GM18511 (cell line): ENCODE measurements at regions not wholly inside any gene's neighbourhood (a gene's known extent, or its start where the extent isn't known, plus 50 kb on each side); places are given as distances from the start of the nearest gene placed in this dataset.
A peak's percentile ranks its signal among the peaks of the same experiment; 100 is the strongest.
"Not testable (repeated sequence)": the region's sequence is repeated elsewhere in the genome, so short reads cannot be mapped to it uniquely, and the experiment has no call there.

Source experiments
- ATAC-seq: cut with Tn5 transposase; IDR thresholded peaks from one replicate; pipeline ENCODE4 v1.9.1; 2021; ENCODE audit warnings: mild to moderate bottlenecking, moderate library complexity; ENCODE audit not compliant: unreplicated experiment

DNA sequence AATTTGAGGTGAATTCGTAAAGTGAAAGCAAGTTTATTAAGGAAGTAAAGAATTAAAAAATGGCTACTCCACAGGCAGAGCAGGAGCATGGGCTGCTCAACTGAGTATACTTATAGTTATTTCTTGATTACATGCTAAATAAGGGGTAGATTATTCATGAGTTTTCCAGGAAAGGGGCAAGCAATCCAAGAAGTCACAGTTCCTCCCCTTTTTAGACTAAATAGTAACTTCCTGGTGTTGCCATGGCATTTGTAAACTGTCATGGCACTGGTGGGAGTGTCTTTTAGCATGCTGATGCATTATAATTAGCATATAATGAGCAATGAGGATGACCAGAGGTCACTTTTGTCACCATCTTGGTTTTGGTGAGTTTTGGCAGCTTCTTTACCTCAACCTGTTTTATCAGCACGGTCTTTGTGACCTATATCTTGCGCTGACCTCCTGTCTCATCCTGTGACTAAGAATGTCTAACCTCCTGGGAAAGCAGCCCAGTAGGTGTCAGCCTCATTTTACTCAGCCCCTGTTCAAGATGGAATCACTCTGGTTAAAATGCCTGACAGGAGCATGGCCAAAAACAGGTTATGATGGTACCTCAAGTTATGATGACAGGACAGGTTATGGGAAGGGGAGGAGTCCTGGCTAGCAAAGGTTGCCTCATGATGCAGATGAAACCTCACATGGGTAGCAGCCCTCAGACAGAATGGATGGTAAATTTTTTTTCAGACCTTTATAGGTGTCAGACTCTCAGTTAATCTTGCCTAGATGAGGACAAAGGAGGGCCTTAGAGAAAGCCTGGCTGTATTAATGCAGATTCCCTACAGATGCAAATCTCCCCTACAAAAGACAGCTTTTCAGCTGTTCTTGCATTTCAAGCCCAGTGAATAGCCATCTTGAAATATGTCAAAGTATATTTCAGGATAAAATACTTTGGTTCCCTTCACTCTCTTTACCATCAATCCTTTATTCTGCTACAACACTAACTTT is 49.7 kb downstream of the SIPA1L2 start:
- no peak for ATAC-seq

DNA sequence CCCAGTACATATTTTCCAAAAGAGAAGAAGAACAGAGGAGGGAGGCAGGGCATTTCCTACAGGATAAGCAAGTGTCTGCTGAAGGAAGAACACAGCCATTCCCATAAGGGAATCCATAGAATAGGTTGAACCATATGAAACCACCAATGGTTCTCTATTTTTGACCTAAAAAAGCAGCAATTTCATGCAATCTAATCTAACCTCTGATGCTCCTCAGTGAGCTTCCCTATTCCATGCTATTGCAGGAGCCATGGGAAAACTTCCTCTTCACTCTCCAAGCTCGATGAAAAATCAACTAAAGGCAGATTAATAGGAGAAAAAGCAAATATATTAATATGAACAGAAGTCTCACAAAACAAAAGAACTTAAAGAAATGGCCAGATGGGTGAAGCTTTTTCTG is 50.5 kb downstream of the SIPA1L2 start:
- no peak for ATAC-seq

DNA sequence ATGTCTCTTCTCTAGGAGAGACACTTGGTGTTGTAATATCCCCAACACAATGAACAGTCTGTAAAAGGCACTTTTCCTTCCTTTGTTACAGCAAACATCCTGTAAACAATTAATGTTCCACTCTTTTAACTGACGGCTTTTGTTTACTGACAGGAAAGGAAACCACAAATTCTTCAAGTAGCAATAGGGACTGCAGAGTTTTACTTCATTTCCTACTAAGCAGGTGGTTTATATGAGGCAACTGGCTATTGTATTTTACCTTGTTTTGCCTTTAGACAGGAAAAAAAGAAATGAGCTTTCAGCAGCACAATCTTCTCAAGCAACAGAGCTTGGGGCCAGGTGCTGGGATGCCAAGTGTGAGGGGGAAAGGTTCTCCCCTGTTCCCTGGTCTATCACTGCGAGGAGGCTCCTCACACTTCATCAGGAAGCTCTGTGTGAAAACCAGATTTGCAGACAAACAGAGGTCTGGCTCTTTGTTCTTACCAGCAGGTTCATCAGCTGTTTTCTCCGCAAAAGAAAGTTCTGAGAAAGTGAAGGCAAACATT is 51.2 kb downstream of the SIPA1L2 start:
- ATAC-seq, result peak; percentile 63

DNA sequence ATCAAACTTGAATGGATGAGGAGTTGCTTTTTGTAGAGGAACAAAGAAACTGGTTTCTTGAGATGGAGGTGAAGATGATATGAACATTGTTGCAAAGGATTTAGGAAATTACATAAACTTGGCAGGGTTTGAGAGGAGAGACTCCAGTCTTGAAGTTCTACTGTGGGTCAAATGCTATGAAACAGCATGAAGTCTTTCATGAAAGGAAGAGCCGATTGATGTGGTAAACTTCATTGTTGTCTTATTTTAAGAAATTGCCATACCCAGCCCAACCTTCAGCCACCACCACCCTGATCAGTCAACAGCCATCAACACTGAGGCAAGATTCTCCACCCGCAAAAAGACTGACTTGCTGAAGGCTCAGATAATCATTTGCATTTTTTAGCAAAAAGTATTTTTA is 52.2 kb downstream of the SIPA1L2 start:
- ATAC-seq, result no peak

DNA sequence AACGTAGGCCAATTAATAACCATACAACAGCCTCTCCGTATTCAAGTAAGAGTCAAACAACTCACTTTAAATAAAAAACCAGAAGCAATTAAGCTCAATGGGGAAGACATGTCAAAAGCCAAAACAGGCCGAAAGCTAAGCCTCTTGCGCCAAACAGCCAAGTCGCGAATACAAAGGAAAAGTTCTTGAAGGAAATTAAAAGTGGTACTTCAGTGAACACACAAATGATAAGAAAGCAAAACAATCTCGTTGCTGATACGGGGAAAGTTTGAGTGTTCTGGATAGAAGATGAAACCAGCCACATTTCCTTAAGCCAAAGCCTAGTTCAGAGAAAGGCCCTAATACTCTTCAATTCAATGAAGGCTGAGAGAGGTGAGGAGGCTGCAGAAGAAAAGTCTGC is 53.4 kb downstream of the SIPA1L2 start:
- no peak for ATAC-seq

DNA sequence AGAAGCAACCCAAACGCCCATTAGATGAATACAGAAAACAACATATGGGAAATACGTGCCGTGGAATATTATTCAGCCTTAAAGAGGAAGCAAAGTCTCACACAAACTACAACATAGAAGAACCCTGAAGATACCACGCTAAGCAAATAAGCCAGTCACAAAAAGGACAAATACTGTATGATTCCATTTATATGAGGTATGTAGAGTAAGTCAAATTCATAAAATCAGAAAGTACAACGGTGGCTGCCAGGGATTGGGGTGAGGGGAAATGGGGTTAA is 54.2 kb downstream of the SIPA1L2 start:
- ATAC-seq, result no peak

DNA sequence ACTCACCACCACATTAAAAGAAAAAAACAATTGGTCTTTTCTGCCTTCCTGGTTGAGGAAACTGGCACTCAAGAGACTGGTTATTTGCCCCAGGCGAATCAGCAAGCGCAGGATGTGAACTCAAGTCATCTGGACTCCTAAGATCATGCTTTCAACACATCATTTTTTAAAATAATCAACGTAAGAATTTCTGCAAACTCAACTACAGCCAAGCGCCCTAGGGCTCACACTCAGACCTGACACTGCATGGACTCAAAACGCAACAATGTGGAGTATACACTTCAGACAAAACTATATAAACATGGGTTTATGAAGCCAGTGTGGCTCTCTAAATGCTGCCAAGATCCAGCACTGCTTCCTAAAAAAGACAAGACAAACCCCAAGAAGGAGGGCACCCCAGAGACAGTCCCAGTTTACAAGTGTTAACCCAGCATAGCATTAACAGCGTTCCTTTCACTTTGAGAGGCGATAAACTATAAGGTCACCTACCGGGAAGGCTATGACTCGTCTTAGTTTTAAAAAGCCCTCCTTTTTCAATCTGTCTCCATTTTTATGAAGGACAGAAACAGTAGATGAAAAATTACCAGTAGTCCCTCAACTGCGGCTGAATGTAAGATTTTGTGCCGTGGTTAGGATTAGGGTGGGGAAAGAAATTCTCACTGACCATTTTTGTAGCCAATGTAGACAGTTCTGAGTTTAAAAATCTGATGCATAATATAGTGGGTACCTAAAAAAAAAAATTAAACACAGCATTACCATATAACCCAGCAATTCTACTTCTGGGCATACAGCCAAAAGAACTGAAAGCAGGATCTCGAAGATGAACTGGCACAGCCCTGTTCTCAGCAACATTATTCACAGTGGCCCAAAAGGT is 54.8 kb downstream of the SIPA1L2 start:
- ATAC-seq, result no peak

DNA sequence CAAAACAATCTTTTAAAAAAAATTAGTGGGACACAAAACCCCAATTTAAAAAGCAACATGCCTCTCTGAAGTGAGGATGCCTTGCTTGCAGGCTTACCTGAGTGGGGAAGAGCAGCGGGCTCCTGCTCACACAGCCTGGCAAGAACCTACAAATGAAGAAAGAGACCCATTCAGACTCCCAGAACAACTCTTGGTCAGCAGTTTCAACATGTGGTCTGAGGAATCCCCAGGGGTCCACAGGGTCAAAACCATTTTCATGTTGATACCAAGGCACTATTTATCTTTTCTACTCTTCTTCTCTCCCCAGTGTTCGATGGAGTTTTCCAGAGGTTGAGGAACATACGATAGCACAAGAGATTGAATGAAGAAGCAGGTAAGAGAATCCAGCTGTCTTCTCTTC is 55.9 kb downstream of the SIPA1L2 start:
- no peak for ATAC-seq

DNA sequence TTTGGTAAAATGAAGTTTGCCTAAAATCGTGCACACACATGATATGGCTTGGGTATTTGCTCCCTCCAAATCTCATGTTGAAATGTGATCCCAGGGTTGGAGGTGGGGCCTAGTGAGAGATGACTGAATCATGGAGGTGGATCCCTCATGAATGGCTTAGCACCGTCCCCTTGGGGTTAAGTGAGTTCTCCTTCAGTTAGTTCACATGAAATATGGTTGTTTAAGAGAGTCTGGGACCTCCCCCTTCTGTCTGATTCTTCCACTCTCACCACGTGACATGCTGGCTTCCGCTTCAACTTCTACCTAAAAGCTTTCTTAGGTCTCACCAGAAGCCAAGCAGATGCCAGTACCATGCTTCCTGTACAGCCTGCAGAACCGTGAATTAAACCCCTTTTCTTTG is 58.4 kb downstream of the SIPA1L2 start:
- ATAC-seq, result no peak

DNA sequence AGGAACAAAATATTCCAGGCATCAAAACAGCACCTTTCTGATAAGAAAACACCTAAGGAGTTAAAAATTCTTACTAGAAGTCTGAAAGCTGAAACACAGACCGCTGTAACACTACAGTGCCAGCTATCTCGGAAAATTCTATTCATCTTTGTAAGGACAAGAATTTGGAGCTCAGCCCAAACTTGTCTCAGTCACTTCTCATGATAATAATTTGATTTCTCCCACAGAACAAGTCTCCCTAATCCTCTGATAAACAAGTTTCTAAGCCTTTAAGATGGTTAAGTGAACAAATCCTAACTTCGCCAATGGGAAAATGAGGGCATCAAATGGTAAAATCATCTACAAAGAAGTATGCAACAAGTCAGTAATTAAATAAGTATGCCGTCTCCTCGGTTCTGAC is 59.9 kb downstream of the SIPA1L2 start:
- ATAC-seq, result no peak

DNA sequence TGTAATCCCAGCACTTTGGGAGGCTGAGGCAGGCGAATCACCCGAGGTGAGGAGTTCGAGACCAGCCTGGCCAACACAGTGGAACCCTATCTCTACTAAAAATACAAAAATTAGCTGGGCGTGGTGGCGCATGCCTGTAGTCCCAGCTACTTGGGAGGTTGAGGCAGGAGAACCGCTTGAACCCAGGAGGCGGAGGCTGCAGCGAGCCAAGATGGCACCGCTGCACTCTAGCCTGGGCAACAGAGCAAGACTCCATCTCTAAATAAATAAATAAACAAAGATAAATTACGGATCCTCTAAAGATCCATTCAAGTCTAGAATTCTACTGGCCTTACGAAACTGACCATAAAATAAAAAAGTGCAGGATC is 60.4 kb downstream of the SIPA1L2 start:
- not testable (repeated sequence) for ATAC-seq

DNA sequence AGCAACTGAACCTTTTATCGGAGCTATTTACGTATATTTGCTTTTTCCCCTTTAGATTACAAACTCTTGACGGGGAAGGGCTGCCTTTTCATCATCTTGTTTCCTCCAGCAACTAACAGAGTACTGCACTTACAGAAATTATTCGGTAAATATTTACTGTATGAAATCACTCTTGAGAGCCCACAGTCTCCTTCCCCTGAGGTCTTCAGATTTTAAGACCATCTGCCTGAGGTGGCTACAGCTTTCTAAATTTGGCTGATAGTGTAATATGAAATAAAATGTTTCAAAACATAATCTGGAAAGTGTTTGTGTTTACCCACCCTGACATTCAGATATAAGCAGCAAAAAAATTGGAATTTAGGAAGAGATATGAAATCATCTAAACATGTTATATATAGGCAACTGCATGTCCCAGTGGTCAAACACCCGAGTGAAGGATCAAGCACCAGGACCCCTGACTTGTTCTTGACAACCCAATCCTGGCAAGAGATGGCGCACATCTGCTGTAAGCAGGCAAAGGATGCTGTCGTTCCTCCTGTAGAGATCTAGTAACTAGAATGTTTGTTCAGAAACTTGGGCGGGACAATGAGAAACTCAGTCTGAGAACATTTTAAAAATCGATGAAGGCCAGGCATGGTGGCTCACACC is 60.9 kb downstream of the SIPA1L2 start:
- no peak for ATAC-seq

DNA sequence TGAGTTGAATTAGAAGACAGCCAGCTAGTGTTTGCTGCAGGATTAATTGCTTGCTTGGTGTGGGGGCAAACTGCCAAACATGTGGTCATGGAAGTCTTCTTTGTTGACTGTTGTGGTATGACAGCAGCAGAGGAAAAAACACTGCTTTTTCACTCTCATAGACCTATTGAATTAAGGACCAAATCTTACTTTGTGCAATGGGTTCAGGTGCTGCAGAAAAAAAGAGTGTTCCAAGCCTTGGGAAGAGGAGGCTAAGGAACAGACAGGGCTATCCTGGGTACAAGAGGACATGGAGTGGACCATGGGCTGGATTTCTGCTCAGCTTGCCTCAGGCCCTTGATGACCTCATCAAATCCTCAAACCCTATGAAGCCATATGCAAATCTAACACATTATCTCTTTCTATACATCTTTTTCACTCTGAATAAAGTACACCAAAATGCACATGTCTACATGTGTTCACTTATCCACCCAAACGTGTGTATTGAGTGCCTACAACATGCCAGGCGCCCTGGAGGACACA is 61.5 kb downstream of the SIPA1L2 start:
- ATAC-seq, result no peak

DNA sequence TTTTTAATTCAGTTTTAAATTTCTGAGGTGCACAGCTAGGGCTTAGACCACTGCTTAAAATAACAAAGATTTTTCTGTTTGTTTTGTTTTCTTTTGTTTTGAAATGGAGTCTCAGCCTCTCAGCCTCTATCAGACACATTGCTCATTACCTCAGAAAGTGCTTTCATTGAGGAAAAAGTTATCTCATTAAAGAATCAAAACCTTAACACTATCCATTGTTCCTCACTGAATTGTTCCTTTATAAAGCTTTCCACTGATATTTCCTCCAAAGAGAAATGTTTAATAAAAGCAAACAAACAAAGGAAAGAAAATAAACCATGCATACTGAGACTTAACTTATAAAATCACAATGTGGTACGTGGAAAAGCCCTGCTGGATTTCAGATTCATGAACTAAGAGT is 63.8 kb downstream of the SIPA1L2 start:
- no peak for ATAC-seq

DNA sequence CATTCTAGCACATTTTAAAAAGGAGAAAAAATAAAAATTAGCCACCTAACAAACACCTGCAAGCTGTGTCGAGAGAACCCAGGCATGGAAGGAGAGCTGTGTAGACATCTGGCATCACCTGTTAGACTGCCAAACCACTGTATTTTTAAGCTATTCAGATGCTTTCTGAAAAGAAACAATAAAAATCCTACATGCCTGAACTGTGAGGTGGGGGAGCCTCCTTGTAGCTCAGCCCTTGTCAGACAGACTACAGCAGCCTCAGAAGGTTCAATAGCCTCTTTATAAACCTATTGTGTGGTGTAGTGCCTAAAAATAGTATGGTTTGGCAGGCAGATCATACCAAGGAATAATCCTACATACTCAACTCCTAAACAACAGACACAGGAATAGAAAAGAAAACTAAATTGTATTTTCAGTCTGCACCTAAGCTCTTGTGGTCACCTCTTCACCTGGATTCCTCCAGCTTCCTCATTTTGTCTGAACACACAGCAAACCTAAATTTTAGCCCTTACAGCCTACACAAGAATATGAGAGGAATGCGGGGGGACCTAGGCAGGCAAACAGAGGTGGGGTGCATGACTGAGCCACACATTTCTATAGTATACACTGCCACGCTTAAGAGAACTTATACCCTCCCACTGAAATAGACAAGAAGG is 67.0 kb downstream of the SIPA1L2 start:
- no peak for ATAC-seq

DNA sequence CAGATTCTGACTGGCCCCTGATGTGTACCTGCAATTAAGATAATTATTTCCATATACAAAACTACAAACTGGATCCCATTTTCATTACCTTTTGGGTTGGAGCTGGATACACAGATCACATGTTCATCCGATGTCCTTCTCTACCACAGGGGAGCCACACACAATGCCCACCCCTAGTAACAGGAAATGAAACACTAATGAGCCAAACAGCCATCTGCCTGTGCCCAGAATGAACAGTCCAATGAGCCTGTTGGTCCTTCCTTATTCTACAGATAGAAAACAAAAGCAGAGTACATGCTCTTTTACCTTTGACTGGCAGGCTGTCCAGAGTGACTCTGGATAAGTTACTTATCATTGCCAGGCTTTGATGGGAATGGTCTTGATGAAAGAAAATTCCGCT is 68.6 kb downstream of the SIPA1L2 start:
- no peak for ATAC-seq

DNA sequence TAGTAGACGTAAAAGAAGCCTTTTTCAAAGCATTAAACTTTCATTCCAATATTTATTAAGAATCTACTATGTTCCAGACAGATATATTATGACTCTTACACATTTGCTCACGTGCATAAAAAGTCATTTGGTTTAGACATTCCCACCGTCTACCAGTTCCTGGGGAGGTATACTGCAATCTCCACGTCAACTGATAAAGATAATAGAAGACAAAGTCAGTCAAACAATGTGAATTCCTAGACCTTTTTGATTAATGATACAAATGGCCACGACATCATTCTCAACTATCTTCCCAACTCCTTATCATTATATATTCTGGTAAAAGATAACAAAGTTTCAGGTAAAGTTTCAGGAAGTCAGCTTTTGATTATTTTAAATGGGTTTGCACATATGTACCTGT is 69.0 kb downstream of the SIPA1L2 start:
- ATAC-seq, result no peak

DNA sequence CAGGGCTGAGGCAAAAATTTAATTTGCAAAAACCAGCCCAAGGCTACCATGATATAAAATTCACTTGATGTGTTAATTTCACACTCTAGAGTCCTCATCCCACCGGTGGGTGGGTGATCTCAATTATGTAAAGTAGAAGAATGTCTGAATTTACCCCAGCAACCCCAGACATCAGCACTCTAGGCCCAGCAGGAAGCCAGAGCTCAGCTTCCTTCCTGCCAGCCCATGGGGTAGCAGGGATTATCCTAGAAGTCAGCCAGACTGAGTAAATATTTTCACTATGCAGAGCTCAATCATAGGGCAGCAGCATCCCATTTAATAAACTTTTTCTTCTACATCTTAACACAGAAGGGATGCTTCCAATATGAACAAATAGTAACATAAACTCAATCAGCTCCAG is 71.0 kb downstream of the SIPA1L2 start:
- ATAC-seq, result no peak

DNA sequence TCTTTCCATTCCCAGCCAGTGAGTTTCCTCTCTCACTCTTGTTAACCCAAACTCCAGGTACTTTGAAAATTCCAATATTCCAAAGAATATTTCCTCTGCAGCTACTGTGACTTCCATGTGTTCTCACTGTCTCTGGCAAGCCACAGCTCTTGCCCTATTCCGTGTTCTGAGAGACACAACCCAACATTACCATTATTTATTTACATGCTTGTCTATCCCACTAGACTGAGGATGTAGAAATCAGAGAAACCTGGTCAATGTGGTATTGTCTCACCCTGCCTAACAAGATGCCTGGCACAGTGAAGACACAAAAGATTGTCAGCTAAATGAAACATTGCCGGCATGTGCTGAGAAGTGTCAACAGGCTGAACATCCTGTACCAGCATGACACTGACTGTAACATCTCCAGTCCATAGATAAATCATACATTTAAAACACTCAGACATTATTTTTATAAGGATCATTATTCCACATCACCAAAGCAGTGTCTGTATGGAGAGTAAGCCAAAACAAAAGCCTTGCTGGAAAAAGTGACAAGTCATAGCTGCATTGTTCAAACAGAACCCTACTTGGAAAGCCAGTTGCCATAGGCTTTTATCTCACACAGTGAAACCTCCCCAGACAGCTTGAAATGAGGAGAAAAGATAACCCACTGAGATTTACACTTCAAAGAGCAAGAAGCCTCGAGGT is 72.3 kb downstream of the SIPA1L2 start:
- ATAC-seq, result no peak

DNA sequence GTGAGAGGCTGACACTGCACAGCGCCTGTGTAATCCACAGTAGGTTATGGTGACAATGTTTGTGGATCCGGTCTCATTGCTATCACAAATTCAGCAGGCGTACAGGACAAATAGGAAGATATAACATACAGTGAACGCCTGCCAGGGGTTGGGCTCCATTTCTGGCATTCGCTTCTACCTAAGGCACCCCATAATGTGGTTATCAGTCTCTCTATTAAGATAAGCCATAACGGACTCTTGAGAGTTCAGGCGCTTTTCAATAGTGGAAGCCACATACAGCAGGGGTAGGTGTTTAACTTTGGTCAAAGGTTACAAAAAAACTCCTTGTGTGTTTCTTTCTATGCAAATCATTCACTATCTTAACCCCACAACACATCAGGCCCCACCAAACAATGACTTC is 72.8 kb downstream of the SIPA1L2 start:
- ATAC-seq, result no peak
